IMR-90 (cell line): ENCODE measurements at regions not wholly inside any gene's neighbourhood (a gene's known extent, or its start where the extent isn't known, plus 50 kb on each side); places are given as distances from the start of the nearest gene placed in this dataset. TPM values are rescaled to one million over a fixed set of nuclear protein-coding genes. Genes with fewer than 3 reads are reported as not detected.

Source experiments
- microRNA-seq, 2 experiments: library from miRNA; stranded (forward) in 1 of 2; unstranded in 1 of 2; fragments of 10-50 nt in 1 of 2; fragments of <30 nt in 1 of 2; gene quantifications in 1 of 2; microRNA quantifications in 1 of 2; one replicate each; pipeline versions ENCODE3 to v1.1.0; 2013 to 2020; ENCODE audit not compliant: insufficient read depth in 1 of 2, insufficient read length in 1 of 2, unreplicated experiment in 1 of 2
- small RNA-seq, 5 experiments: library from RNA; depleted of rRNA; stranded (forward); fragments of <200 nt; gene quantifications; one replicate each; pipeline ENCODE3, GENCODE V24; 2012

Small RNAs in the stretch of these regions (microRNA-seq; reads per million reads assigned to microRNA genes)
- not detected for gene AC093815.1 (ENCODE audit: insufficient read depth, insufficient read length)

Small RNAs in the stretch of these regions (small RNA-seq; reads per million reads assigned to genes)
- gene AC093815.1: 0 reads per million in 5 experiments
